Smooth muscle cell (in vitro differentiated cells): ENCODE measurements at regions not wholly inside any gene's neighbourhood (a gene's known extent, or its start where the extent isn't known, plus 50 kb on each side); places are given as distances from the start of the nearest gene placed in this dataset. TPM values are rescaled to one million over a fixed set of nuclear protein-coding genes. Genes with fewer than 3 reads are reported as not detected.

Experiments used
- DNase-seq: peaks from one replicate; lab custom pipeline; 2025; ENCODE audit not compliant: unreplicated experiment; lab: John Stamatoyannopoulos, UW
- H2AFZ ChIP-seq: fragments of 200-600 bp; sonication (generic); 2 replicates; pipeline ENCODE4 v1.6.0; 2016; ENCODE audit warnings: antibody characterized with exemption, low read depth, mild to moderate bottlenecking
- H3F3A ChIP-seq: fragments of 200-600 bp; sonication (generic); 2 replicates; pipeline ENCODE4 v1.6.0; 2017; ENCODE audit warnings: antibody characterized with exemption, low read depth
- H3K27ac ChIP-seq: fragments of 200-600 bp; sonication (generic); 2 replicates; pipeline ENCODE4 v1.5.1; 2016; ENCODE audit warnings: low read depth, mild to moderate bottlenecking
- H3K27me3 ChIP-seq: fragments of 200-600 bp; sonication (generic); 2 replicates; pipeline ENCODE4 v1.6.1; 2016; ENCODE audit warnings: low read depth, mild to moderate bottlenecking
- H3K36me3 ChIP-seq: fragments of 200-600 bp; sonication (generic); 2 replicates; pipeline ENCODE4 v1.5.1; 2016; ENCODE audit warnings: low read depth
- H3K4me1 ChIP-seq: fragments of 200-600 bp; sonication (generic); 2 replicates; pipeline ENCODE4 v1.5.1; 2016; ENCODE audit warnings: low read depth
- H3K4me2 ChIP-seq: fragments of 200-600 bp; sonication (generic); 2 replicates; pipeline ENCODE4 v1.6.0; 2016; ENCODE audit warnings: mild to moderate bottlenecking
- H3K4me3 ChIP-seq: fragments of 200-600 bp; sonication (generic); 2 replicates; pipeline ENCODE4 v1.5.1; 2016; ENCODE audit warnings: mild to moderate bottlenecking
- H3K79me2 ChIP-seq: fragments of 200-600 bp; sonication (generic); 2 replicates; pipeline ENCODE4 v1.6.0; 2016; ENCODE audit warnings: low read depth, mild to moderate bottlenecking
- H3K9ac ChIP-seq: fragments of 200-600 bp; sonication (generic); 2 replicates; pipeline ENCODE4 v1.6.0; 2016; ENCODE audit warnings: low read depth
- H3K9me3 ChIP-seq: fragments of 200-600 bp; sonication (generic); replicated peaks from 2 replicates; pipeline ENCODE4 v1.5.1; 2016; ENCODE audit warnings: low read depth
- H4K20me1 ChIP-seq: fragments of 200-600 bp; sonication (generic); 2 replicates; pipeline ENCODE4 v1.6.0; 2016; ENCODE audit warnings: low read depth
- CTCF ChIP-seq: fragments of 200-600 bp; sonication (generic); IDR thresholded peaks from 2 replicates; pipeline ENCODE4 v1.5.1; 2017; ENCODE audit warnings: borderline replicate concordance, mild to moderate bottlenecking, antibody characterized with exemption; ENCODE audit not compliant: insufficient read depth, poor library complexity, severe bottlenecking
- WGBS: methylation state at CpG from one replicate; pipeline ENCODE4 v1.1.7; 2016; ENCODE audit warnings: low lambda C conversion rate; 5-methylcytosine and 5-hydroxymethylcytosine counted together
- small RNA-seq: library from RNA; depleted of rRNA; stranded (forward); fragments of <200 nt; gene quantifications from one replicate; pipeline ENCODE3, GENCODE V24; 2014

- Histone ChIP-seq H3K36me3 (no peaks in the 10 kb centered on the region), H4K20me1 (no peaks in the 10 kb centered on the region), H3K79me2 (no peaks in the 10 kb centered on the region), H3K9ac (no peak overlapping the region), H3K4me1 (no peaks in the 10 kb centered on the region), H3F3A (no peaks in the 10 kb centered on the region), H3K27ac (no peak overlapping the region), H3K4me3 (no peak overlapping the region), H3K4me2 (no peak overlapping the region), H2AFZ (no peak overlapping the region), H3K27me3 (no peaks in the 10 kb centered on the region), H3K9me3 (peaks cover 10% of the 10 kb centered on the region)
- no peak for TF ChIP-seq CTCF
- WGBS = 95% methylated on average over 1 of the region's 1 CpG
- no peak for DNase-seq
These were observed 60.9 kb upstream of the LDB2 start for GRCh38 chr4:16959305-16959704.

DNA sequence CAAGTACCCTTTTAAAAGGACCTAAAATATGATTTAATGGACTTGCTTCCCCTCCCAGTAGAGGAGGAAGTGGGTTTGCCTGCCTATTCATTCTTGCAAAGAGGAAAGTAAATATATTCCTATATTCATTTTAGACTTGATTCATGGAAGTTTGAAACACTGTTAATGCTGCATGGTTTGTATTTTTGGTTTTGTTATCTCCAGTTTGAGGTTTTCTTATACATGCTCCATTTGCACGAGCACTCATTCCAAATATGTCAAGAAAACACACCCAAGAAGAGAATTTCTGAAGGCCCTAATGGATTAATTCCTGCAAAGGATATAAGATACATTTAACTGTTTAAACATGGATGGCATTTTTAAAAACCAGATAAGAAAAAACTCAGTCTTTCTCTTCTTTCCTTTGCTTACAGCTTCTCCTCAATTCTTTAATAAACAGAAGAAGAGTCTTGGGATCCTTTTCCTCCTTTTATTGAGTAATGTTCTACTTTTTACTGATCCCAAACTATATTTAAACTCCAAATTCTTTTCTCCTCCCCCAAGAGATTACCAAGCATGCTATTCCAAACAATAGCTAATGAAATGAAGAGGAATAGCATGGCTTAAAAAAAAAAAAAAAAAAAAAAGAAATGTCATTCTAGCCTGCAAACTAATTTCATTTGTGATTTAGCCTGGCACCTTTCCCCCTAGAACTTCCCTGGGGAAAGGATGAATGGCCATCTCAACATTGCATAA is 54.6 kb upstream of the LDB2 start:
- H3K79me2 ChIP-seq = no peaks in the 10 kb centered on the region
- TF ChIP-seq CTCF = no peak
- no peaks in the 10 kb centered on the region for H4K20me1 ChIP-seq
- H2AFZ ChIP-seq = peak overlapping the region; percentile 26
- peak overlapping the region; percentile 76 for H3K4me2 ChIP-seq
- no peaks in the 10 kb centered on the region for H3K36me3 ChIP-seq
- DNase-seq = no peak
- peaks cover 5% of the 10 kb centered on the region for H3K4me1 ChIP-seq
- H3K9ac ChIP-seq = no peak overlapping the region
- no peaks in the 10 kb centered on the region for H3F3A ChIP-seq
- H3K27ac ChIP-seq = peak overlapping the region; percentile 16
- no peaks in the 10 kb centered on the region for H3K9me3 ChIP-seq
- peak overlapping the region; percentile 6 for H3K4me3 ChIP-seq
- WGBS = 8% methylated on average over 1 of the region's 1 CpG
- no peaks in the 10 kb centered on the region for H3K27me3 ChIP-seq

DNA sequence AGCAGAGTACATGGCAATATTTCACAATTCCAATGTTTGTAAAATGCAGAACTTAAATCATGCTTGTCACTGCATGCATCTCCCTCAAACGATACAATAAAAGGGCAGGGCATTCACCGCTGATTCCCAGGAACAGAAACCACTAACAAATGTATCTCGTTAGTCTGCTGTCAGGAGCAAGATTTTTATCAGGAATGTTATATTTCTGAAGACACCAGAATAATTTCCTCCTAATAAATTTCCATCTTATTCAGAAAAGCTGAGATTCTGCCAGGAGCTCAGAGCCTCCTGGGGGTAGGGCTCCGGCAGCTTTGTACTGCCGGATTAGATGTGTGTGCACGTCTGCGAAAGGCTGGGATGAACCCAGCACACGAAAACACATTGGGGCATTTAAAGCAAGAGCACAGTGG is 54.0 kb upstream of the LDB2 start:
- WGBS = 49% methylated on average over 8 of the region's 8 CpGs
- no peak overlapping the region for H3K27ac ChIP-seq

More for the DNA sequence above, 54.0 kb upstream of the LDB2 start:
- Histone ChIP-seq H3K9me3 (no peaks in the 10 kb centered on the region), H4K20me1 (no peaks in the 10 kb centered on the region), H3F3A (no peaks in the 10 kb centered on the region), H3K4me1 (peaks cover 5% of the 10 kb centered on the region), H3K4me2 (peak overlapping the region; percentile 76), H2AFZ (peak overlapping the region; percentile 26), H3K36me3 (no peaks in the 10 kb centered on the region), H3K9ac (no peak overlapping the region), H3K27me3 (no peaks in the 10 kb centered on the region), H3K4me3 (peak overlapping the region; percentile 6), H3K79me2 (no peaks in the 10 kb centered on the region)
- TF ChIP-seq CTCF = no peak
- DNase-seq = no peak

Small RNA genes in the stretch of these regions (small RNA-seq; reads per million reads assigned to genes)
- gene MTND5P4 = not detected
- gene SNORA75B = not detected
